NCI-H524 treated with DMSO at 0.1 percent for 48 hours (cell line): ENCODE measurements at regions not wholly inside any gene's neighbourhood (a gene's known extent, or its start where the extent isn't known, plus 50 kb on each side); places are given as distances from the start of the nearest gene placed in this dataset.

Source experiments
- DNase-seq: peaks from one replicate; lab custom pipeline; 2025; lab: John Stamatoyannopoulos, UW

DNA sequence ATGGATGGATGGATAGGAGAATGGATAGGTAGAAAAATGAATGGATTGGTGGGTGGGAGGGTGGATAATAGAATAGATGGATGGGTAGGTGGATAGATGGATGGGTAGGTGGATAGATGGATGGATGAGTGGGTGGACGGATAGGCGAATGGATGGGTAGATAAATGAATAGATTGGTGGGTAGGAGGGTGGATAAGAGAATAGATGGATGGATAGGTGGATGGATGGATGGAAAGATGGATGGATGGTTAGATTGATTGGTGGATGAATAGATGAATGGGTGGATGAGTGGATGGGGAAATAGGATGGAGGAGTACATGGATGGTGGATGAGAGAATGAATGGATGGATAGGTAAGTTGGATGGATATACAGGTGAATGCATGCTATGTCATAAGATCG is 110.5 kb downstream of the CEBPB start:
- DNase-seq, result no peak

DNA sequence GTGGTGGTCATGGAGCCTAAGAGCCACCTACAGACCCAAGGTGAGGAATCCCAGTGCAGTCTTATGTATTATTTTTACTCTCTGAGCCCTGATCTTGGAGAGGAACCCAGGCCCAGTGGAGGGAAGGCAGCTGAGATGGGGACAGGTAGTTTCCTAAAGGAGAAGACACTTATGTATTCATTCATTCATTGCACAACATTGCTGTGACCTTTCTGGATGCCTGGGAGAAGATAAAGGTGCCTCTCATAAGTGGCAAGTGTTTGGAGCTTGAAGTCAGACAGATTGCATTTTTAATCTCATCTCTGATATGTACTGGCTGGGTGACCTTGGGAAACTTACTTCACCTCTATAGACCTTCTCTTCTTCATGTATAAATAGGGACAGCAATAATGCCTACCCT is 111.1 kb downstream of the CEBPB start:
- no peak for DNase-seq

DNA sequence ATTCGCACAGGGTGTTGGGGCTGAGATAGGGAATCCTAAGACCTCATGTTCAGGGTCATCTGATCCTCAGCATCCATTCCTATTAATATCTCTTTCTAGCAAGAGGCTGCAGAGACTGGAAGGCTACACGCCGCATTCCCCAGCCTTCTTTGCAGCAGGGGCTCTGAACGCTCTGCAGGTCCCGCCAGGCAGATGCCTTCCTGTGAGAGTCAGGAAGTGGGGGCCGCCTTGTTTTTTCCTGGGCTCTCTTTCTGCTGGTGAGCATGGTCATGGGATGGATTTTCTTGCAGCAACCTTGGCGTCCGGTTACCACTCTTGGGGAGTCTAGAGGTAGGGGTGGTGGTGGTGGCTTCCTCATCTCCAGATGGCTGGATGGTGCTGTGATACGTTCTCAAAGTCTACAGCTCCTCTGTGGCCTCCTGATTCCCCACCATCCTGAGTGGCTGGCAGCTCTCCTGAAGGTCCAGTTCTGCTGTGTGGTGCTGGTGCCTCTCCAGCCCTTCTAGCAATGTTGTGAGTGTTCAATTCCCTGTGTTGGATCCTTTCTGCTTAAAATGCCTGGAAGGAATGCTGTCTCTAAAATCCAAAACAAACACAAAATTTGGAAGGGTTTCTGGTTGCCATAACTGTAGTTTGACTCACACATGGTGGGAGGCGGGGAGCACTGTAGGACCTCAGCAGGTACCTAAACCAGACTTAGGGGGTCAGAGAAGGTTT is 111.9 kb downstream of the CEBPB start:
- DNase-seq, result no peak

- DNase-seq, result no peak
Observed at GRCh38 chr20:50303573-50304500, 113.2 kb downstream of the CEBPB start.

GRCh38 chr20:50304501-50304856 is 113.8 kb downstream of the CEBPB start:
- DNase-seq, result no peak

- DNase-seq, result no peak
Observed at GRCh38 chr20:50304923-50305635, 114.4 kb downstream of the CEBPB start.

DNA sequence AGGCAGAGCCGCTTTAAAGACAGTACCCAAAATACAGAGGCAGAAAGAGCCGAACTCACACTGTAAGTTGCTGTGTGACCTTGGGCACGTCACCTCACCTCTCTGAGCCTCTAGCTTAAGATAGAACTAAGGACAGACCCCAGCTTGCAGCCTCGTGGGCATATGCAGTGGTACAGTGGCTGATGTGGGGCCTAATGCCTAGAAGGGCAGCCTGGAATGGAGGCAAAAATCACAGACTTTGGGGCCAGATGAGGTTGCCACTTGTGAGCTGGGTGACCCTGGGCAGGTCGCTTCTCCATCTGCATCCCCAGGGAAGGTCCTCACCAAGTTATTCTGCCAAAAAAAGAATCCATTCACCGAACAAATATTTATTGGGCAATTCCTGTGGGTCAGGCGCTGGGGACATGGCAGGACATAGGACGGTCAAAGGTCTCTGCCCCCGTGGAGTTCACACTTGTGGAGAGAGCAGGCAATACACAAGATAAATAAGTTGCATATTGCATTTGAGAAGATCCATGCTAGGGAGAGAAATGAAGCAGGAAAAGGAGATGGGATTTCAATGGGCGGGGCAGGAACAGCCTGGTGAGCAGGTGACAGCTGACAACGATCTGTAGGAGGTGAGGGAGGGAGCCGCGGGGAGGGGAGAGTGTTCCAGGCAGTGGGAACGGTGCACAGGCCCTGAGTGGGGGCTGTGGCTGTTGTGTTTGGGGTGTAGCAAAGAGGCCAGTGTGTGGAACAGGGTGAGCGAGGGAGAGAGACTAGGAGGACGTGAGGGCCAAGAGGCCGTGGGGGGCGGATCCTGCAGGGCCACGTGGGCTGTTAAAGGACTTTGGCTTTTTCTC is 115.2 kb downstream of the CEBPB start:
- DNase-seq, result no peak

GRCh38 chr20:50306478-50307423 is 116.1 kb downstream of the CEBPB start:
- no peak for DNase-seq

GRCh38 chr20:50308166-50308512 is 117.5 kb downstream of the CEBPB start:
- DNase-seq, result no peak

- no peak for DNase-seq
Observed at GRCh38 chr20:50308513-50309279, 118.1 kb downstream of the CEBPB start.

- no peak for DNase-seq
Observed at GRCh38 chr20:50309280-50309763, 118.7 kb downstream of the CEBPB start.

DNA sequence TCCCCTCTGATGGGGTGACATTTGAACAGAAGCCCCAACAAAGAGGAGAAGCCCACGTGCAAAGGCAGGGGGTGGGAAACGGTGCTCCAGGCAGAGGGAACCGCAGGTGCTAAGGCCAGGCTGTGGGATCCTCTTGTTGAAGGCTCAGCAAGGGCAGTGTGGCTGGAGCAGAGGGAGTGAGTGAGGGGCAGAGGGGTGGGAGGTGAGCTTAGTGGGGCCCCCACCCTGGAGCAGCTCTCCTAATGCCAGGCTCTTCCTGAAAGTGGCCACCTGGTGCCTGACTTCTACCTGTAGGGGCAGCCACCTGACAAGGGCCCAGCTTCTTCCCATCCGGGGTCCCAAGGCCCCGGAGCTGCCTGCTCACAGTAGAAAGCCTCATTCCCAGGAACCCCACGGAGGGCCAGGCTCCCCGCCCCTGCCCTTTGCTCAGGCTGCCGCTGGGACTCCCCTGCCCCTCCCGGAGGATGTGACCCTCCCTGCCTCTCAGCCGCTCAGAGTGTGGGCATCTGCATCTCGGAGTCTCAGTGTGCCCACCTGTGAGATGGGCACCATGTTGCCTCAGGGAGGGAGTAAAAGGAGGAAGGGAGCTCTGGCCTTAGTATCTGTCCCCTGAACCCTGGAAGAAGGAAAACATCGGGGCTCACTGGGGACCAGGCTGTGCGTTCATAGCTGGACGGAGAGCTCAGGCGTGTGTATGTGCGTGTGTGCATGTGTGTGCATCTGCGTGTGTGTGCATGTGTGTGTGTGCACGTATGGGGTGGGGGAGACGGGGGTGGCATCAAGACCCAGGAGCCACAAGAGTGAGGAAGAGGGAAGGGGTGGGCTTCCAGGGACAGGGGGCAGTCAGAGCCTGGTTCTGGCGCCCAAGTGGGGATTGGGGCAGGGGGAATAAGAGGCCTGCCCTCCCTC is 119.4 kb downstream of the CEBPB start:
- no peak for DNase-seq

DNA sequence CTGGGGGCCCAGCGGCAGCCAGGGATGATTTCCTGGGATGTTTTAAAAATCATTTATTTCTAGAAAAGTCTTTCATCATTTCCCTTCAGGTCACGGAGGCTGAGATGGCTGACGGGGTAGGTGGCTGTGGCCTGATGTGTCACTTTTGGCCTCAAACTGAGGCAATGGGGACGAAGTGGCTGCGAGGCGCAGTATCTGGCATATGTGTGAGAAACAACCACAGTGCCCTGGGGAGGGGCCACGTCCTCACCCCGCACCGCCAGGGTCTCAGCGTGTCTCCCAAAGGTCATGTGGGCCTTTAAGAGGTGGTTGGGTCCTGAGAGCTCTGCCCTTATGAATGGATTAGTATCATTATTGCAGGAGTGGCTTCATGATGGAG is 120.0 kb downstream of the CEBPB start:
- no peak for DNase-seq

DNA sequence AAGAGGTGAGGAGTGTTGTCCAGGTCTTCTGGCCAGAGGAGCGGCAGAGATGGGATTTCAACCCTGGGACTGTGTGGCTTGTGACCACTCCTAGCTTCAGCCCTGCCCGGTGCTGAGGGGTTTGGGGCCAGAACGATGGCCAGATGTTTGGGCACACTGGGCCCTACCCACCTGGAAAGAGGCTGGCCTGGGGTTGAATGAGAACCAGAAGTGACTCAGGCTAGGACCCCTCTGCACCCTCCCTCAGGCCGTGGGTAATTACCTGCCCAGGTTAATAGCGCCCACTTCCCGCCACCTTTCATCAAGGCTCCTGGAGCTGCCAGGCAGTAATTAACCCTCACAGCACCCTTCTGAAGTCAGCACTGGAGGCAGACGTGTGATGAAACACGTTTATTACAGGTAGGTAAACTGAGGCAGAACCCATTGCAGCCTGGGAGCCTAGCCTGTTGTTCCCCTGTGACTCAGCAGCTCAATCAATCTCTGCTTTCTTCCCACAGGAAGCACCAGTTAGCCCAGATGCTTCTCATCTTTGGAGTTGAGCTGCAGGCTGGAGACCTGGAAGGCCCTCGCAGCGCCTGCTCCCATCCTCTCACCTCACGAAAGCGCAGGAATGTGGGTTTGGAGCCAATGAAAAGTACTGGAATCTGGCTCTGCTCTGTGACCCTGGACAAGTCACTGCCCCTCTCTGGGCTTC is 120.8 kb downstream of the CEBPB start:
- DNase-seq, result no peak

DNA sequence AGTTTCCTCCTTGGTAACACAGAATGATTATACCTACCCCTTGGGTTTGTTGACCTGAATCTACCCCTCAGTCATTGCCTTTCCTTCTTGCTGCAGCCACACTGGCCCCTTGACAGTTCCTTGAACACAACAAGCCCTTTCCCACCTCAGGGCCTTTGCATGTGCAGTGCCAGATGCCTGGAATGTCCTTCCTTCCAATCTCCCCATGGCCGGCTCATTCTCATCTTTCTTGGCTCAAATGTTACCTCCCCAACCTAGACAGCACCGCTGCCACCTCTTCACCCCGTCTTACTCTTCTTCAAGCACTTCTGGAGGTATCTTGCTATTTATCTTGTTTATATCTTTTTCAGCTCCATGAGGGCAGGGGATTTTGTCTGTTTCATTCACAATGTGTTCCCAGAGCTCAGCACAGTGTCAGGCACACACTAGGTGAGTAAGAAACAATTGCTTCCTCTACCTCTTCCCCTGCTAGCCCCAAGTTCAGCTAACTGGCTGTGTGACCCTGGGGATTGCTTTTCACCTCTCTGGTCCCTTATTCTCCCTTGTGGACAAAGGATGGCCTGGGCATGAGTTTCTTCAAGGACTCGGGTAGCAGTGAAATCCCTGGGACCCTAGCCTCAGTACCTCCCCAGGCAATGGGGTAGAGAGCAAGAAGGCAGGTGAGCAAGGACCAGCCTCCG is 121.5 kb downstream of the CEBPB start:
- DNase-seq, result no peak

DNA sequence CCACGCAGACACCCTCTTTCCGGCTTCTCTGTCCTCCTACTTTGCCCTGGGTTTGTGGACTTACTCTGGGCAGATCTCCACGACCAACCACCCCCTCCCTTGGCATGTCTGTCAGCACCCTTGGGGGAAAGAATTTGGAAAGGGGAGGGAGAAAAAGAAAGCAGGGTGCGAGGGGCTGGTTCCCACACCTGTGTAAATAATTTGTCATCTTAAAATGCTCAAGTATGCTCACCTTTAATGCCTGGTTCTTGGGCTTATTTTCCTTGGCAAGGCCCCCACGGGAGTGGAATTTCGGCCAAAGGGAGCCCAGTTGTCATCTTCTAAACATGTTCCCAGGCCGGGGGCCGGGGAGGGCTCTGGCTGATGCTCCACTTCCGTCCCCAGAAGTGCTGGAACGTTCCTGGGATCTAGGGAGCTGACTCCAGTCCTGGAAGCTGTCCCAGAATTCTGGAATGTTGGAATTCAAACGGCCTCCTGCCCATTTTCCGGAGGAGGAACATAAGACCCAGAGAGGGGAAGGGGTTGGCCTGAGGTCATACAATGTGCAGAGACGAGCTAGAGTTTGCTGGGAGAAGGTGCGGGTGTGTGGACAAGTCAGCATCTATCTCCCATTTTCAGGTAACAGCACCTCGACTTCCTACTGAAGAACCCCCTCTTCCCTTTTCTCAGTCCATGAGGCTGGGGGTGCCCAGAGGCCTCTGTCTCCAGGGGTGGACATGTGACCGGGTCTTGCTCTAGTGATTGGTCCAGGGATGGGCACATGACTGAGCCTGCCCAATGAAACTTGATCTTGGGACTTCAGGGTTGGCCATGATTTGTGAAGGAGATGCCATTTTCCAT is 122.3 kb downstream of the CEBPB start:
- no peak for DNase-seq

DNA sequence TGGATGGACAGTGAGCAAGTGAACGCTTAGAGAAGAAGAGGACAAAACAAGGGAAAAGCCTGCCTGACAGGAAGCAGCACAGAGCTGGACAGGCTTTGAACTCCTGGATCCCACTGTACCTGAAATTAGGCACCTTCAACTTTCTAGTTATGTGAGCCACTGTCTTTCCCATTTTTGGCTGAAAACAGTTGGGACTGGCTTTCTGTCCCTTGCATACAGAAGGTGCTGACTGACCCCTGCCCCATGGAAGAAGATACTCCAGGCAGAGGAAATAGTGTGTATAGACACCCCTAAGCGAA is 122.8 kb downstream of the CEBPB start:
- no peak for DNase-seq
